OCI-LY3 (cell line): ENCODE measurements at regions not wholly inside any gene's neighbourhood (a gene's known extent, or its start where the extent isn't known, plus 50 kb on each side); places are given as distances from the start of the nearest gene placed in this dataset.

Experiments used
- CTCF ChIP-seq: fragments of 200-600, 300-600 bp; sonication (generic); IDR thresholded peaks from 2 replicates; pipeline ENCODE4 v1.5.1; 2014; ENCODE audit warnings: antibody characterized with exemption, low read length, low read depth
- EZH2phosphoT487 ChIP-seq: fragments of 200-600 bp; shearing (Covaris generic); IDR thresholded peaks from 2 replicates; pipeline ENCODE4 v1.6.1; 2018; ENCODE audit warnings: antibody characterized with exemption, mixed run types, low read depth

DNA sequence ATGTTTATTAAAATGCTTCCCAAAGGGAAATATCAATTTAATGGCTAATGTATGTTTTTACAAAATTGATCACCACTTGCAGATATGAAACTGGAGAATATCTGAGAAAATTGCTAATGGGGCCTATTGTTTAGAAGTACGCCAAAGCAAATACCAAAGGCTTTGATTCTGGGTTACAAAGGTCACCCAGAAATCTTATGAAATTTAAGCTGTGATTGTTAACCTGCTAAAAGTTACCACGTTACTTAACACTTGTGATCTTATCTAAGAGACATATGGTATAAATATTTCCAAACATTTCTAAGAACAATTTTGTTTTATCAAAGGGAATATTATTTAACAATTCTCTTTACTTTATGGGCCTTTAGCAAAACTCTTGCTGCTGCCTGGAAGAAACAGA, 383.3 kb downstream of the TFAP2A start:
- TF ChIP-seq CTCF (no peak), EZH2phosphoT487 (no peak)
